ENCODE measurements at regions not wholly inside any gene's neighbourhood (a gene's known extent, or its start where the extent isn't known, plus 50 kb on each side); places are given as distances from the start of the nearest gene placed in this dataset.

- no peaks in the 10 kb centered on the region for H3K36me3 ChIP-seq (replicated peaks; ENCODE audit: control insufficient read depth, insufficient read depth, low read length)
- H3K27me3 ChIP-seq (ENCODE audit: control insufficient read depth, insufficient read depth, low read length) = no peaks in the 10 kb centered on the region
- no peak for DNase-seq
- no peak overlapping the region for H3K4me3 ChIP-seq (ENCODE audit: insufficient read depth, low read depth, low read length)
These were observed 627.0 kb upstream of the SLC39A10 start for GRCh38 chr2:195029804-195030654.

- DNase-seq = peak; percentile 11
- Histone ChIP-seq H3K4me3 (ENCODE audit: insufficient read depth, low read depth, low read length) (no peak overlapping the region), H3K27me3 (ENCODE audit: control insufficient read depth, insufficient read depth, low read length) (no peaks in the 10 kb centered on the region), H3K36me3 (replicated peaks; ENCODE audit: control insufficient read depth, insufficient read depth, low read length) (no peaks in the 10 kb centered on the region)
These were observed 629.1 kb upstream of the SLC39A10 start for GRCh38 chr2:195027947-195028346.

GRCh38 chr2:195026261-195026660, 630.8 kb upstream of the SLC39A10 start:
- no peaks in the 10 kb centered on the region for H3K36me3 ChIP-seq (replicated peaks; ENCODE audit: control insufficient read depth, insufficient read depth, low read length)
- no peaks in the 10 kb centered on the region for H3K27me3 ChIP-seq (ENCODE audit: control insufficient read depth, insufficient read depth, low read length)
- DNase-seq = no peak
- no peak overlapping the region for H3K4me3 ChIP-seq (ENCODE audit: insufficient read depth, low read depth, low read length)

- Histone ChIP-seq H3K4me3 (ENCODE audit: insufficient read depth, low read depth, low read length) (no peak overlapping the region), H3K27me3 (ENCODE audit: control insufficient read depth, insufficient read depth, low read length) (no peaks in the 10 kb centered on the region), H3K36me3 (replicated peaks; ENCODE audit: control insufficient read depth, insufficient read depth, low read length) (no peaks in the 10 kb centered on the region)
- DNase-seq = no peak
These were observed 634.6 kb upstream of the SLC39A10 start for GRCh38 chr2:195022508-195022830.

- no peaks in the 10 kb centered on the region for H3K36me3 ChIP-seq (replicated peaks; ENCODE audit: control insufficient read depth, insufficient read depth, low read length)
- no peaks in the 10 kb centered on the region for H3K27me3 ChIP-seq (ENCODE audit: control insufficient read depth, insufficient read depth, low read length)
- no peak overlapping the region for H3K4me3 ChIP-seq (ENCODE audit: insufficient read depth, low read depth, low read length)
- no peak for DNase-seq
These were observed 635.1 kb upstream of the SLC39A10 start for GRCh38 chr2:195021711-195022507.

- H3K27me3 ChIP-seq (ENCODE audit: control insufficient read depth, insufficient read depth, low read length) = no peaks in the 10 kb centered on the region
- H3K4me3 ChIP-seq (ENCODE audit: insufficient read depth, low read depth, low read length) = no peak overlapping the region
- no peaks in the 10 kb centered on the region for H3K36me3 ChIP-seq (replicated peaks; ENCODE audit: control insufficient read depth, insufficient read depth, low read length)
- DNase-seq = no peak
These were observed 638.6 kb upstream of the SLC39A10 start for GRCh38 chr2:195018462-195018861.

GRCh38 chr2:195017890-195018289, 639.1 kb upstream of the SLC39A10 start:
- no peak for DNase-seq
- H3K27me3 ChIP-seq (ENCODE audit: control insufficient read depth, insufficient read depth, low read length) = no peaks in the 10 kb centered on the region
- H3K4me3 ChIP-seq (ENCODE audit: insufficient read depth, low read depth, low read length) = no peak overlapping the region
- H3K36me3 ChIP-seq (replicated peaks; ENCODE audit: control insufficient read depth, insufficient read depth, low read length) = no peaks in the 10 kb centered on the region

GRCh38 chr2:195016841-195017240, 640.2 kb upstream of the SLC39A10 start:
- DNase-seq = no peak
- Histone ChIP-seq H3K27me3 (ENCODE audit: control insufficient read depth, insufficient read depth, low read length) (no peaks in the 10 kb centered on the region), H3K36me3 (replicated peaks; ENCODE audit: control insufficient read depth, insufficient read depth, low read length) (no peaks in the 10 kb centered on the region), H3K4me3 (ENCODE audit: insufficient read depth, low read depth, low read length) (no peak overlapping the region)

GRCh38 chr2:195009202-195009601, 647.8 kb upstream of the SLC39A10 start:
- no peak for DNase-seq
- no peaks in the 10 kb centered on the region for H3K27me3 ChIP-seq (ENCODE audit: control insufficient read depth, insufficient read depth, low read length)
- H3K4me3 ChIP-seq (ENCODE audit: insufficient read depth, low read depth, low read length) = no peak overlapping the region
- no peaks in the 10 kb centered on the region for H3K36me3 ChIP-seq (replicated peaks; ENCODE audit: control insufficient read depth, insufficient read depth, low read length)

- Histone ChIP-seq H3K36me3 (replicated peaks; ENCODE audit: control insufficient read depth, insufficient read depth, low read length) (no peaks in the 10 kb centered on the region), H3K27me3 (ENCODE audit: control insufficient read depth, insufficient read depth, low read length) (no peaks in the 10 kb centered on the region), H3K4me3 (ENCODE audit: insufficient read depth, low read depth, low read length) (no peak overlapping the region)
- no peak for DNase-seq
These were observed 650.2 kb upstream of the SLC39A10 start for GRCh38 chr2:195006856-195007255.

GRCh38 chr2:195003881-195004471, 653.0 kb upstream of the SLC39A10 start:
- Histone ChIP-seq H3K4me3 (ENCODE audit: insufficient read depth, low read depth, low read length) (no peak overlapping the region), H3K27me3 (ENCODE audit: control insufficient read depth, insufficient read depth, low read length) (no peaks in the 10 kb centered on the region), H3K36me3 (replicated peaks; ENCODE audit: control insufficient read depth, insufficient read depth, low read length) (no peaks in the 10 kb centered on the region)
- no peak for DNase-seq

- Histone ChIP-seq H3K4me3 (ENCODE audit: insufficient read depth, low read depth, low read length) (no peak overlapping the region), H3K27me3 (ENCODE audit: control insufficient read depth, insufficient read depth, low read length) (no peaks in the 10 kb centered on the region), H3K36me3 (replicated peaks; ENCODE audit: control insufficient read depth, insufficient read depth, low read length) (no peaks in the 10 kb centered on the region)
- DNase-seq = no peak
These were observed 655.1 kb upstream of the SLC39A10 start for GRCh38 chr2:195001924-195002323.

- no peaks in the 10 kb centered on the region for H3K36me3 ChIP-seq (replicated peaks; ENCODE audit: control insufficient read depth, insufficient read depth, low read length)
- DNase-seq = no peak
- H3K27me3 ChIP-seq (ENCODE audit: control insufficient read depth, insufficient read depth, low read length) = no peaks in the 10 kb centered on the region
- no peak overlapping the region for H3K4me3 ChIP-seq (ENCODE audit: insufficient read depth, low read depth, low read length)
These were observed 657.3 kb upstream of the SLC39A10 start for GRCh38 chr2:194999771-195000170.

GRCh38 chr2:194992648-194993047, 664.4 kb upstream of the SLC39A10 start:
- no peaks in the 10 kb centered on the region for H3K36me3 ChIP-seq (replicated peaks; ENCODE audit: control insufficient read depth, insufficient read depth, low read length)
- no peak overlapping the region for H3K4me3 ChIP-seq (ENCODE audit: insufficient read depth, low read depth, low read length)
- H3K27me3 ChIP-seq (ENCODE audit: control insufficient read depth, insufficient read depth, low read length) = no peaks in the 10 kb centered on the region
- no peak for DNase-seq

GRCh38 chr2:194985258-194985657, 671.8 kb upstream of the SLC39A10 start:
- no peak for DNase-seq
- no peak overlapping the region for H3K4me3 ChIP-seq (ENCODE audit: insufficient read depth, low read depth, low read length)
- no peaks in the 10 kb centered on the region for H3K36me3 ChIP-seq (replicated peaks; ENCODE audit: control insufficient read depth, insufficient read depth, low read length)
- no peaks in the 10 kb centered on the region for H3K27me3 ChIP-seq (ENCODE audit: control insufficient read depth, insufficient read depth, low read length)
